ENCODE measurements at regions not wholly inside any gene's neighbourhood (a gene's known extent, or its start where the extent isn't known, plus 50 kb on each side); places are given as distances from the start of the nearest gene placed in this dataset.

DNA sequence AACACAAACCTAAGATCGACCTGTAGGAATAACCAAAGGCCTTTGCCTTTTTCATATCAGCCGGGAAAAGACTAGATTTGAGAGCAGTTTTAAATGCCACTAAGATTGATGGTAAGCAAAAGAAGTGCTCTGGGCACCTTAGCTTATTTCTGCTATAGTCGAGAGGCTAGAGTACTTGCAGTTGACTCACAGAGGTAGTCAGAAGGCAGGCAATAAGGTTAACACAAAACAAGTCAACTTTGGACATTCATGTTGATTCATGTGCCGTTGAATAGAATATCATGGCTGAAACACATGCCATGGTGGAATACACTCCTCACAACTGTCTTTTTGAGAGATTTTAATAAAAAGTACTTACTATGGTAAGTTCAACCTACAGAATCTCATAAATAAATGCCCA lies 507.6 kb downstream of the ZEB2 start:
- H3K9me3 ChIP-seq: no peaks in the 10 kb centered on the region
- no peaks in the 10 kb centered on the region for H3K36me3 ChIP-seq

DNA sequence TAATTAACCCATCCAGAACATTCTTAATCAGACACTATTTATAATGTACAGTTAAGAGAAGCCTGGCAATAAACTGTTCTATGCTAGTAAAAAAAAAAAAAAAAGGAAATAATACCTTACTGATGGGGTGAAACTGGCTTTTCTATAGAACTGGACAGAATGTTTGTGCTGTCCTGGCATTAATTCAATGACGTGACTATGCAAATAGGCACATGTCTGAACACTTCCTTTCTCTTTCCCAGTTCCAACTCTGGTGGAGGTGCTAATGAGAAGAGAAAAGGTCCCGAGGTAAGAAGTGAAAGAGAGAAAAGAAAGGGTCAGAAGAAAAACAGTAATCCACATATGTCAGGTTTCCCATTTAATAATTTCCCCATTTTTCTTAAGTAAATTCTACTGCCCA lies 508.4 kb downstream of the ZEB2 start:
- Histone ChIP-seq H3K27ac (no peak overlapping the region), H3K4me1 (no peaks in the 10 kb centered on the region), H3K4me3 (no peak overlapping the region), H3K27me3 (no peaks in the 10 kb centered on the region), H3K9me3 (no peaks in the 10 kb centered on the region), H3K36me3 (no peaks in the 10 kb centered on the region)
- no peak for DNase-seq
- TF ChIP-seq, protein P1, sequence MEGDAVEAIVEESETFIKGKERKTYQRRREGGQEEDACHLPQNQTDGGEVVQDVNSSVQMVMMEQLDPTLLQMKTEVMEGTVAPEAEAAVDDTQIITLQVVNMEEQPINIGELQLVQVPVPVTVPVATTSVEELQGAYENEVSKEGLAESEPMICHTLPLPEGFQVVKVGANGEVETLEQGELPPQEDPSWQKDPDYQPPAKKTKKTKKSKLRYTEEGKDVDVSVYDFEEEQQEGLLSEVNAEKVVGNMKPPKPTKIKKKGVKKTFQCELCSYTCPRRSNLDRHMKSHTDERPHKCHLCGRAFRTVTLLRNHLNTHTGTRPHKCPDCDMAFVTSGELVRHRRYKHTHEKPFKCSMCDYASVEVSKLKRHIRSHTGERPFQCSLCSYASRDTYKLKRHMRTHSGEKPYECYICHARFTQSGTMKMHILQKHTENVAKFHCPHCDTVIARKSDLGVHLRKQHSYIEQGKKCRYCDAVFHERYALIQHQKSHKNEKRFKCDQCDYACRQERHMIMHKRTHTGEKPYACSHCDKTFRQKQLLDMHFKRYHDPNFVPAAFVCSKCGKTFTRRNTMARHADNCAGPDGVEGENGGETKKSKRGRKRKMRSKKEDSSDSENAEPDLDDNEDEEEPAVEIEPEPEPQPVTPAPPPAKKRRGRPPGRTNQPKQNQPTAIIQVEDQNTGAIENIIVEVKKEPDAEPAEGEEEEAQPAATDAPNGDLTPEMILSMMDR (IDR thresholded peaks at IDR 0.05): no peak
- no peak for TF ChIP-seq POLR2A (IDR thresholded peaks at IDR 0.05)

More for the DNA sequence above, 507.6 kb downstream of the ZEB2 start:
- TF ChIP-seq, protein P1 (IDR thresholded peaks at IDR 0.05): no peak
- TF ChIP-seq POLR2A (IDR thresholded peaks at IDR 0.05): no peak
- H3K27ac ChIP-seq: no peak overlapping the region
- no peaks in the 10 kb centered on the region for H3K4me1 ChIP-seq
- H3K27me3 ChIP-seq: no peaks in the 10 kb centered on the region
- no peak for DNase-seq
- no peak overlapping the region for H3K4me3 ChIP-seq

DNA sequence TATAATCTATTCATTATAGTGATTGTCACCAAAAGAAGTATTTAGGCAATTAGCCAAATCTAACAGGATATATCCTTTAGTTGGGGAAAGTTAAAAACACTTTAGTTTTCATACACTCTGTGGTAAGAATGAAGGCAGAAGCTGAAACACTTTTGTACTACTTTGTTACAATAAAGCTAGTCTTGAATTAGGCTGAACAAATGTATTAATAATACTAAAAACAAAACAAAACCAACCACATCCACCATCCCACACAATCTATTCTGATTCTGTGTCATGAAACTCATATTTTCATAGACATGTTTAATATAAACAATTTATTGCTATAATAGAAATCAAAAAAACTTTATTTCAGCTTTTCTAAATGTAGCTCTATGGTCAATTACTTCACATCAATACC lies 508.8 kb downstream of the ZEB2 start:
- no peaks in the 10 kb centered on the region for H3K36me3 ChIP-seq
- no peak for DNase-seq
- H3K27ac ChIP-seq: no peak overlapping the region
- TF ChIP-seq POLR2A (IDR thresholded peaks at IDR 0.05): no peak
- TF ChIP-seq, protein P1 (IDR thresholded peaks at IDR 0.05): no peak
- H3K4me3 ChIP-seq: no peak overlapping the region
- H3K4me1 ChIP-seq: no peaks in the 10 kb centered on the region
- no peaks in the 10 kb centered on the region for H3K9me3 ChIP-seq
- H3K27me3 ChIP-seq: no peaks in the 10 kb centered on the region

DNA sequence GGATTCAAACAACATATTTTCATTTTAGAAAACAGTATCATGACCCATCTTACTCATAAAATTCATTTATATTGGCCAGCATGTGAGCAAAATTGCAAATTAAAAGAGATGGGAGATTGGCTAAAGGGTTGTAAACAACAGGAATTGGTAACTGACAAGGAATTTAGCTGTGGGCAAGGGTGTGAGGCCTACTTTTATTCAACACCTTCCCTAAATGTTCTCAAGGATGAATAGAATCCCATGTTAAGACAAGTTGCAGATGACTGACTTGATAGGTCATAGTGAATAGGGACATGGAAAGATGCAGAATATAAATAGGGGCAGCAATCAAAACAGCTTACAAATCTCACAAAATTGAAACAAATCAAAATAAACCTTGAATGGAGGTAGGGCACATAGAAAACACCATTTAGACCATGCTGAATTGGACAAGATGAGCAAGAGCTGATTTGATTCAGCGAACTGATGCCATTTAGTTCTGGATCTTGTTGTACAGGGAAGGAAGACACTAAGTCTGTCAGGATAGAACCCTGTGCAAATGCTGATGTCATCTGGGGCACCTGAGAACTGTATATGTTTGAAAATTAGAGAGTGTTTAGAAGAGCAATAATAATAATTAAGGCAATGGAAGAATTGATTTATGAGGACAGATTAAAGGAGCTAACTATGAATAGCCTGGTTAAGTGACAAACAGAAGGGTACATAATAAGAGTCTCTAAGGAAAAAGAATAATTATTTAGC lies 509.7 kb downstream of the ZEB2 start:
- Histone ChIP-seq H3K27me3 (no peaks in the 10 kb centered on the region), H3K4me3 (no peak overlapping the region), H3K27ac (no peak overlapping the region), H3K4me1 (no peaks in the 10 kb centered on the region), H3K36me3 (no peaks in the 10 kb centered on the region), H3K9me3 (no peaks in the 10 kb centered on the region)
- no peak for DNase-seq
- TF ChIP-seq, protein P1 (IDR thresholded peaks at IDR 0.05): no peak
- no peak for TF ChIP-seq POLR2A (IDR thresholded peaks at IDR 0.05)

DNA sequence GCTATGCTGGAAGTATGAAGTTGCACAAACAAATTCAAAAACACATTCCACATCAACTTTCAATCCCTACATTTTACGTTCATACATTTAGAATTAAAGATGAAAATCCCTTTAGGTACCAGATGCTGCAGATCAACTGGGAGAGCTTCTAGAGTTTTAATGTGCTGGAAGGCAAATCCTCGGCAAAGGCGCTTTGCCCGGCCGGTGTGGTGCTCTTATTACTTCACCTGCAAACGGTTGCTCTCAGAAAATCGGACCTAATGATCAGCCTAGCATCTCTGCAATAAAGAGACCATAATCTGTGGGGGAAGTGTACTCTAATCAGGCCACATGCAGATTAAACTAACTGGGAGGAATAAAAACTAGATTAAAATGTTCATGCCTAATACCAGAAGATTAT lies 513.8 kb downstream of the ZEB2 start:
- no peak overlapping the region for H3K4me3 ChIP-seq
- no peak for DNase-seq
- H3K27ac ChIP-seq: no peak overlapping the region
- no peaks in the 10 kb centered on the region for H3K9me3 ChIP-seq
- H3K27me3 ChIP-seq: no peaks in the 10 kb centered on the region
- no peaks in the 10 kb centered on the region for H3K4me1 ChIP-seq
- no peaks in the 10 kb centered on the region for H3K36me3 ChIP-seq
- TF ChIP-seq, protein P1 (IDR thresholded peaks at IDR 0.05): no peak

DNA sequence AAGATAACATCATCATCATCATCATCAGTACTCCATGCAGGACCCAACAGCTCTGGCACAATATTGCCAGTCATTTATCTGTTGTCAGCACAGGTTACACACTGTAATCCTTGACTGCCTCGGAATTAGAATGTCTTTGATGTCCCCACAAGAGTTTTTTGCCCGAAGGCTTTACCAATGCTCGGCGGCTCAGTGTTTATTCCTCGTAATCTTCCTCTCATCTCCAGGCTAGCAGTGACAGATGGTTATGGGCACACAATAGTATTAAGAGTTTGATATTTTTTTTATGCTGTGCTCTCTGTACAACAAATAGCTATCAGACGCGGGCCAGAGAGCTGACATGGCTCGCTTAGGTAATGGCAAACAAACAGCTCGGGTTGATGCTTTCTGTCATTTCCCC lies 515.2 kb downstream of the ZEB2 start:
- no peaks in the 10 kb centered on the region for H3K36me3 ChIP-seq
- H3K4me3 ChIP-seq: no peak overlapping the region
- no peak for TF ChIP-seq POLR2A (IDR thresholded peaks at IDR 0.05)
- H3K27ac ChIP-seq: no peak overlapping the region
- no peak for DNase-seq
- H3K27me3 ChIP-seq: no peaks in the 10 kb centered on the region
- no peaks in the 10 kb centered on the region for H3K4me1 ChIP-seq
- no peaks in the 10 kb centered on the region for H3K9me3 ChIP-seq

Measured in Peyer's patch (tissue), 4 donors.